ENCODE measurements at regions not wholly inside any gene's neighbourhood (a gene's known extent, or its start where the extent isn't known, plus 50 kb on each side); places are given as distances from the start of the nearest gene placed in this dataset.
"Not testable (repeated sequence)": the region's sequence is repeated elsewhere in the genome, so short reads cannot be mapped to it uniquely, and the experiment has no call there.

- TF ChIP-seq, protein P1, sequence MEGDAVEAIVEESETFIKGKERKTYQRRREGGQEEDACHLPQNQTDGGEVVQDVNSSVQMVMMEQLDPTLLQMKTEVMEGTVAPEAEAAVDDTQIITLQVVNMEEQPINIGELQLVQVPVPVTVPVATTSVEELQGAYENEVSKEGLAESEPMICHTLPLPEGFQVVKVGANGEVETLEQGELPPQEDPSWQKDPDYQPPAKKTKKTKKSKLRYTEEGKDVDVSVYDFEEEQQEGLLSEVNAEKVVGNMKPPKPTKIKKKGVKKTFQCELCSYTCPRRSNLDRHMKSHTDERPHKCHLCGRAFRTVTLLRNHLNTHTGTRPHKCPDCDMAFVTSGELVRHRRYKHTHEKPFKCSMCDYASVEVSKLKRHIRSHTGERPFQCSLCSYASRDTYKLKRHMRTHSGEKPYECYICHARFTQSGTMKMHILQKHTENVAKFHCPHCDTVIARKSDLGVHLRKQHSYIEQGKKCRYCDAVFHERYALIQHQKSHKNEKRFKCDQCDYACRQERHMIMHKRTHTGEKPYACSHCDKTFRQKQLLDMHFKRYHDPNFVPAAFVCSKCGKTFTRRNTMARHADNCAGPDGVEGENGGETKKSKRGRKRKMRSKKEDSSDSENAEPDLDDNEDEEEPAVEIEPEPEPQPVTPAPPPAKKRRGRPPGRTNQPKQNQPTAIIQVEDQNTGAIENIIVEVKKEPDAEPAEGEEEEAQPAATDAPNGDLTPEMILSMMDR (IDR thresholded peaks at IDR 0.05 in 2 of 3, conservative IDR thresholded peaks at IDR 0.05 in 1 of 3; ENCODE audit: borderline replicate concordance in 1 of 3, insufficient read depth in 1 of 3, low read depth in 2 of 3, low read length in 2 of 3), result not testable (repeated sequence)
- not testable (repeated sequence) for TF ChIP-seq JUND (IDR thresholded peaks at IDR 0.05); POLR2A (IDR thresholded peaks at IDR 0.05; ENCODE audit: borderline replicate concordance, extremely low read depth, insufficient read depth, insufficient read length)
These were observed 785.6 kb upstream of the FRG1 start for GRCh38 chr4:189155083-189155482.
